GM12878 (cell line): ENCODE measurements at regions not wholly inside any gene's neighbourhood (a gene's known extent, or its start where the extent isn't known, plus 50 kb on each side); places are given as distances from the start of the nearest gene placed in this dataset.

Source experiments
- ATF3 ChIP-seq: IDR thresholded peaks from 2 replicates; pipeline ENCODE4 v1.6.1; 2011; ENCODE audit warnings: low read depth, mild to moderate bottlenecking, low read length, moderate library complexity, borderline replicate concordance; ENCODE audit errors: extremely low read depth
- CTCF ChIP-seq, 3 experiments: IDR thresholded peaks in 2 of 3; conservative IDR thresholded peaks in 1 of 3; 2 replicates each; pipeline ENCODE4 v1.5.1; 2011; ENCODE audit warnings: low read depth in 3 of 3, low read length in 3 of 3, mild to moderate bottlenecking in 3 of 3, control low read depth in 2 of 3, moderate library complexity in 2 of 3, inconsistent platforms in 1 of 3, mixed read lengths in 1 of 3; ENCODE audit not compliant: control insufficient read depth in 2 of 3, insufficient read depth in 1 of 3; ENCODE audit errors: extremely low read depth in 1 of 3
- EP300 ChIP-seq, 2 experiments: fragments of 150-350 bp in 1 of 2; IDR thresholded peaks; 2 replicates each; pipeline ENCODE4 v1.6.1; 2011 to 2012; ENCODE audit warnings: low read depth in 2 of 2, low read length in 2 of 2, borderline replicate concordance in 1 of 2, improper control_type of control experiment in 1 of 2, inconsistent platforms in 1 of 2; ENCODE audit not compliant: control insufficient read depth in 1 of 2
- EZH2 ChIP-seq: IDR thresholded peaks from 2 replicates; pipeline ENCODE4 v1.6.1; 2012; ENCODE audit warnings: low read depth, mild to moderate bottlenecking, control low read depth, inconsistent platforms, low read length, borderline replicate concordance; ENCODE audit not compliant: control insufficient read depth
- HDAC2 ChIP-seq: fragments of 200-600 bp; sonication (generic); IDR thresholded peaks from 2 replicates; pipeline ENCODE4 v1.6.1; 2017
- JUND ChIP-seq: IDR thresholded peaks from 2 replicates; pipeline ENCODE4 v1.6.1; 2012; ENCODE audit warnings: low read depth, mild to moderate bottlenecking, low read length, improper control_type of control experiment, moderate library complexity
- MTA2 ChIP-seq: fragments of 450-650 bp; IDR thresholded peaks from 2 replicates; pipeline ENCODE4 v1.6.1; 2016; ENCODE audit warnings: low read depth, mild to moderate bottlenecking, moderate library complexity
- NFYB ChIP-seq: IDR thresholded peaks from 2 replicates; pipeline ENCODE4 v1.6.1; 2011; ENCODE audit warnings: low read depth, mild to moderate bottlenecking, low read length, improper control_type of control experiment, moderate library complexity; ENCODE audit not compliant: insufficient read depth
- POLR2A ChIP-seq: IDR thresholded peaks from 2 replicates; pipeline ENCODE4 v1.6.1; 2011; ENCODE audit warnings: low read depth, mild to moderate bottlenecking, low read length
- POLR2AphosphoS5 ChIP-seq: IDR thresholded peaks from 2 replicates; pipeline ENCODE4 v1.6.1; 2011; ENCODE audit warnings: mild to moderate bottlenecking, low read length, inconsistent platforms
- RCOR1 ChIP-seq: conservative IDR thresholded peaks from 2 replicates; pipeline ENCODE4 v1.6.1; 2012; ENCODE audit warnings: low read depth, low read length, improper control_type of control experiment
- ZZZ3 ChIP-seq: IDR thresholded peaks from 2 replicates; pipeline ENCODE4 v1.6.1; 2011; ENCODE audit warnings: low read depth; ENCODE audit not compliant: control insufficient read depth, insufficient read length

- no peak for TF ChIP-seq EP300 (IDR thresholded peaks at IDR 0.05; ENCODE audit: borderline replicate concordance in 1 of 2, control insufficient read depth in 1 of 2, low read depth in 2 of 2, low read length in 2 of 2)
- no peak for TF ChIP-seq CTCF (IDR thresholded peaks at IDR 0.05 in 2 of 3, conservative IDR thresholded peaks at IDR 0.05 in 1 of 3; ENCODE audit: control insufficient read depth in 2 of 3, extremely low read depth in 1 of 3, insufficient read depth in 1 of 3, low read depth in 3 of 3, low read length in 3 of 3)
- TF ChIP-seq POLR2A, result no peak
- no peak for TF ChIP-seq MTA2
- no peak for TF ChIP-seq EZH2
- TF ChIP-seq ATF3, result no peak
- TF ChIP-seq JUND, result no peak
- no peak for TF ChIP-seq POLR2AphosphoS5
- no peak for TF ChIP-seq RCOR1
- no peak for TF ChIP-seq ZZZ3
- no peak for TF ChIP-seq NFYB
- no peak for TF ChIP-seq HDAC2
Measured at GRCh38 chr4:14317351-14317750, 684.9 kb upstream of the CPEB2 start.
